Thyroid gland (tissue), 4 donors: ENCODE measurements at regions not wholly inside any gene's neighbourhood (a gene's known extent, or its start where the extent isn't known, plus 50 kb on each side); places are given as distances from the start of the nearest gene placed in this dataset.
"Not testable (repeated sequence)": the region's sequence is repeated elsewhere in the genome, so short reads cannot be mapped to it uniquely, and the experiment has no call there.

ENCODE experiments used
- DNase-seq, 2 donors: peaks; one replicate each; pipeline ENCODE4 v3.0.0-alpha.2; 2019
- H3K27ac ChIP-seq, 3 donors: fragments of 200-600 bp; sonication (generic); 1 replicate in 2 of 3; 2 replicates in 1 of 3; pipeline ENCODE4 v1.5.1; 2016 to 2019; ENCODE audit warnings: mild to moderate bottlenecking in 1 of 3, moderate library complexity in 1 of 3
- H3K27me3 ChIP-seq: fragments of 200-600 bp; sonication (generic); one replicate; pipeline ENCODE4 v1.5.1; 2019
- H3K36me3 ChIP-seq, 2 donors: fragments of 200-600 bp; sonication (generic); one replicate each; pipeline ENCODE4 v1.5.1; 2016 to 2019
- H3K4me1 ChIP-seq, 2 donors: fragments of 200-600 bp; sonication (generic); one replicate each; pipeline ENCODE4 v1.5.1; 2017 to 2019
- H3K4me3 ChIP-seq, 3 donors: fragments of 200-600 bp; sonication (generic); replicated peaks in 1 of 3; 1 replicate in 2 of 3; 2 replicates in 1 of 3; pipeline ENCODE4 v1.5.1; 2016; ENCODE audit warnings: mild to moderate bottlenecking in 1 of 3
- H3K9me3 ChIP-seq: fragments of 200-600 bp; sonication (generic); one replicate; pipeline ENCODE4 v1.5.1; 2017
- CTCF ChIP-seq, 6 experiments: fragments of 200-600 bp in 3 of 6; fragments of 450-650 bp in 3 of 6; sonication (generic) in 3 of 6; IDR thresholded peaks; one replicate each; pipeline ENCODE4 v1.5.1; 2016 to 2019; ENCODE audit warnings: antibody characterized with exemption in 6 of 6, mild to moderate bottlenecking in 2 of 6, inconsistent platforms in 1 of 6, moderate library complexity in 1 of 6
- POLR2A ChIP-seq, 2 donors: fragments of 450-650 bp; IDR thresholded peaks; one replicate each; pipeline ENCODE4 v1.6.1; 2017; ENCODE audit warnings: antibody characterized with exemption in 2 of 2, mild to moderate bottlenecking in 2 of 2, moderate library complexity in 1 of 2
- WGBS, 2 donors: methylation state at CpG; one replicate each; pipeline ENCODE4 v1.1.5; 2017; 5-methylcytosine and 5-hydroxymethylcytosine counted together
- intact Hi-C: fragments of 100-400 bp; cut with DNase I; formaldehyde crosslinking; loops from one replicate; pipeline ENCODE4 v1.15.1; 2023

- DNase-seq, result no peak
- Histone ChIP-seq H3K4me3 (no peak overlapping the region), H3K27me3 (no peaks in the 10 kb centered on the region), H3K27ac (no peak overlapping the region), H3K4me1 (no peaks in the 10 kb centered on the region), H3K9me3 (no peaks in the 10 kb centered on the region), H3K36me3 (no peaks in the 10 kb centered on the region)
- intact Hi-C loops, result loop anchor here (10.0 kb wide), 1 partner anchor 1020 kb away; no protein-coding TSS in a partner anchor
- peak in 3 of 6 experiments; percentile 36 to 53 (median 41) for TF ChIP-seq CTCF (IDR thresholded peaks at IDR 0.05)
- TF ChIP-seq POLR2A (IDR thresholded peaks at IDR 0.05), result no peak
- WGBS, 2 donors, result 35 to 36% methylated on average over 2 of the region's 2 CpGs
These were observed 1026.9 kb upstream of the SLIT2 start for GRCh38 chr4:19224820-19225219.

- no peaks in the 10 kb centered on the region for H3K9me3 ChIP-seq
- H3K4me1 ChIP-seq, result no peaks in the 10 kb centered on the region
- no peak for DNase-seq
- intact Hi-C loops, result no loop called here
- H3K27me3 ChIP-seq, result no peaks in the 10 kb centered on the region
- no peaks in the 10 kb centered on the region for H3K36me3 ChIP-seq
- H3K27ac ChIP-seq, result no peak overlapping the region
- WGBS, 2 donors, result 97 to 99% methylated on average over 3 of the region's 3 CpGs
- TF ChIP-seq POLR2A (IDR thresholded peaks at IDR 0.05) (no peak), CTCF (IDR thresholded peaks at IDR 0.05) (no peak)
- no peak overlapping the region for H3K4me3 ChIP-seq
These were observed 1035.2 kb upstream of the SLIT2 start for GRCh38 chr4:19216476-19216875.

GRCh38 chr4:19214591-19215186 lies 1037.0 kb upstream of the SLIT2 start:
- TF ChIP-seq CTCF (IDR thresholded peaks at IDR 0.05) (no peak), POLR2A (IDR thresholded peaks at IDR 0.05) (no peak)
- H3K27me3 ChIP-seq, result no peaks in the 10 kb centered on the region
- intact Hi-C loops, result no loop called here
- H3K36me3 ChIP-seq, result no peaks in the 10 kb centered on the region
- H3K9me3 ChIP-seq, result no peaks in the 10 kb centered on the region
- no peak for DNase-seq
- H3K4me1 ChIP-seq, result no peaks in the 10 kb centered on the region
- 48 to 55% methylated on average over 4 of the region's 4 CpGs for WGBS, 2 donors
- H3K4me3 ChIP-seq, result no peak overlapping the region
- no peak overlapping the region for H3K27ac ChIP-seq

GRCh38 chr4:19213388-19213787 lies 1038.3 kb upstream of the SLIT2 start:
- H3K9me3 ChIP-seq, result no peaks in the 10 kb centered on the region
- intact Hi-C loops, result no loop called here
- H3K27ac ChIP-seq, result no peak overlapping the region
- H3K36me3 ChIP-seq, result no peaks in the 10 kb centered on the region
- no peak overlapping the region for H3K4me3 ChIP-seq
- no peaks in the 10 kb centered on the region for H3K4me1 ChIP-seq
- no peak for TF ChIP-seq POLR2A (IDR thresholded peaks at IDR 0.05)
- no peak for TF ChIP-seq CTCF (IDR thresholded peaks at IDR 0.05)
- WGBS, 2 donors, result 28 to 33% methylated on average over 3 of the region's 3 CpGs
- H3K27me3 ChIP-seq, result no peaks in the 10 kb centered on the region
- no peak for DNase-seq

DNA sequence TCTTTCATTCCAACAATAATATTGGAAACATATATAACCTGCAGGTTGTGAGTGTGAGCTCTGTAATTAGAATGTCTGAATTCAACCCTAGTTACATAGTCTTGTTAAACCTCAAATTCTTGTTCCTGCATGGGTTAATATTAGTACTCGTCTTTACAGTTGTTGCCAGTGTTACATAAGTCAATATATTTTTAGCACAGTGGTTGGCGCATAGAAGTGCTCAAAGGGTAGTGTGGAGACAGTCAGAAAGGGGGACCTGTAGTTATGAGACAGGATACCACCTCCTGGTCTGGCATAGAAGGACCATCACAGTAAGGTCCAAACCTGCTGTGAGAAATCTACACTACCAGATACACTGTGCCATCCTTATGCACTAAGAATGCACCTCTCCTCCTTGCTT lies 1045.9 kb upstream of the SLIT2 start:
- Histone ChIP-seq H3K4me1 (no peaks in the 10 kb centered on the region), H3K4me3 (no peak overlapping the region), H3K27ac (no peak overlapping the region), H3K36me3 (no peaks in the 10 kb centered on the region), H3K9me3 (no peaks in the 10 kb centered on the region), H3K27me3 (no peaks in the 10 kb centered on the region)
- no peak for TF ChIP-seq CTCF (IDR thresholded peaks at IDR 0.05)
- no peak for TF ChIP-seq POLR2A (IDR thresholded peaks at IDR 0.05)
- 83 to 87% methylated on average over 2 of the region's 2 CpGs for WGBS, 2 donors
- no peak for DNase-seq
- intact Hi-C loops, result no loop called here

GRCh38 chr4:19197838-19198237 lies 1053.9 kb upstream of the SLIT2 start:
- DNase-seq, intact Hi-C loops, H3K4me3 ChIP-seq, H3K9me3 ChIP-seq, H3K36me3 ChIP-seq, H3K27ac ChIP-seq, H3K27me3 ChIP-seq, H3K4me1 ChIP-seq: not testable (repeated sequence)
- WGBS, 2 donors, result 94 to 96% methylated on average over 17 of the region's 17 CpGs
